Erythroblast (primary cell): ENCODE measurements at regions not wholly inside any gene's neighbourhood (a gene's known extent, or its start where the extent isn't known, plus 50 kb on each side); places are given as distances from the start of the nearest gene placed in this dataset.

Experiments used
- GATA1 ChIP-seq: IDR thresholded peaks from 2 replicates; pipeline ENCODE4 v1.6.1; 2011; ENCODE audit warnings: low read depth, mild to moderate bottlenecking, control low read depth, low read length, moderate library complexity
- POLR2A ChIP-seq: IDR thresholded peaks from 2 replicates; pipeline ENCODE4 v1.6.1; 2011; ENCODE audit warnings: mild to moderate bottlenecking, low read length

GRCh38 chr3:163957072-163957471, 1121.2 kb downstream of the SI start:
- TF ChIP-seq POLR2A (no peak), GATA1 (no peak)
